ENCODE measurements at regions not wholly inside any gene's neighbourhood (a gene's known extent, or its start where the extent isn't known, plus 50 kb on each side); places are given as distances from the start of the nearest gene placed in this dataset.

GRCh38 chr4:104722467-104722866 lies 227.8 kb upstream of the CXXC4 start:
- no peak overlapping the region for H3K27ac Mint-ChIP-seq
- H3F3A ChIP-seq (replicated peaks; ENCODE audit: low read depth), result no peaks in the 10 kb centered on the region
- H3K4me1 Mint-ChIP-seq, result no peaks in the 10 kb centered on the region

GRCh38 chr4:104726002-104726401 lies 231.3 kb upstream of the CXXC4 start:
- no peaks in the 10 kb centered on the region for H3K4me1 Mint-ChIP-seq
- Histone ChIP-seq H3K36me3 (ENCODE audit: insufficient read depth) (no peaks in the 10 kb centered on the region), H3K27ac (ENCODE audit: low read depth) (no peak overlapping the region), H3F3A (replicated peaks; ENCODE audit: low read depth) (no peaks in the 10 kb centered on the region), H3K4me1 (ENCODE audit: insufficient read depth) (no peaks in the 10 kb centered on the region), H3K4me3 (no peak overlapping the region), H3K4me2 (no peak overlapping the region), H3K9me2 (ENCODE audit: insufficient read depth) (no peaks in the 10 kb centered on the region), H4K20me1 (replicated peaks; ENCODE audit: insufficient read depth) (no peaks in the 10 kb centered on the region), H3K79me2 (replicated peaks; ENCODE audit: insufficient read depth) (no peaks in the 10 kb centered on the region), H3K27me3 (ENCODE audit: insufficient read depth) (no peaks in the 10 kb centered on the region), H2AFZ (no peak overlapping the region)
- no peak for ATAC-seq
- H3K36me3 Mint-ChIP-seq (ENCODE audit: low read depth), result no peaks in the 10 kb centered on the region
- DNase-seq (ENCODE audit: low spot score), result no peak
- H3K4me3 Mint-ChIP-seq, result no peak overlapping the region
- TF ChIP-seq ZNF114 (CRISPR knock-in tag; IDR thresholded peaks at IDR 0.05) (no peak), NANOG (IDR thresholded peaks at IDR 0.05; ENCODE audit: borderline replicate concordance) (no peak), JUNB (IDR thresholded peaks at IDR 0.05; ENCODE audit: unreplicated experiment) (no peak), EZH2phosphoT487 (IDR thresholded peaks at IDR 0.05; ENCODE audit: unreplicated experiment) (no peak), POLR2AphosphoS5 (IDR thresholded peaks at IDR 0.05; ENCODE audit: low read depth) (no peak), CREB1 (CRISPR knock-in tag; IDR thresholded peaks at IDR 0.05; ENCODE audit: low read depth) (no peak), ZNF331 (CRISPR knock-in tag; IDR thresholded peaks at IDR 0.05; ENCODE audit: low read depth) (no peak)
- TF ChIP-seq, protein P1, sequence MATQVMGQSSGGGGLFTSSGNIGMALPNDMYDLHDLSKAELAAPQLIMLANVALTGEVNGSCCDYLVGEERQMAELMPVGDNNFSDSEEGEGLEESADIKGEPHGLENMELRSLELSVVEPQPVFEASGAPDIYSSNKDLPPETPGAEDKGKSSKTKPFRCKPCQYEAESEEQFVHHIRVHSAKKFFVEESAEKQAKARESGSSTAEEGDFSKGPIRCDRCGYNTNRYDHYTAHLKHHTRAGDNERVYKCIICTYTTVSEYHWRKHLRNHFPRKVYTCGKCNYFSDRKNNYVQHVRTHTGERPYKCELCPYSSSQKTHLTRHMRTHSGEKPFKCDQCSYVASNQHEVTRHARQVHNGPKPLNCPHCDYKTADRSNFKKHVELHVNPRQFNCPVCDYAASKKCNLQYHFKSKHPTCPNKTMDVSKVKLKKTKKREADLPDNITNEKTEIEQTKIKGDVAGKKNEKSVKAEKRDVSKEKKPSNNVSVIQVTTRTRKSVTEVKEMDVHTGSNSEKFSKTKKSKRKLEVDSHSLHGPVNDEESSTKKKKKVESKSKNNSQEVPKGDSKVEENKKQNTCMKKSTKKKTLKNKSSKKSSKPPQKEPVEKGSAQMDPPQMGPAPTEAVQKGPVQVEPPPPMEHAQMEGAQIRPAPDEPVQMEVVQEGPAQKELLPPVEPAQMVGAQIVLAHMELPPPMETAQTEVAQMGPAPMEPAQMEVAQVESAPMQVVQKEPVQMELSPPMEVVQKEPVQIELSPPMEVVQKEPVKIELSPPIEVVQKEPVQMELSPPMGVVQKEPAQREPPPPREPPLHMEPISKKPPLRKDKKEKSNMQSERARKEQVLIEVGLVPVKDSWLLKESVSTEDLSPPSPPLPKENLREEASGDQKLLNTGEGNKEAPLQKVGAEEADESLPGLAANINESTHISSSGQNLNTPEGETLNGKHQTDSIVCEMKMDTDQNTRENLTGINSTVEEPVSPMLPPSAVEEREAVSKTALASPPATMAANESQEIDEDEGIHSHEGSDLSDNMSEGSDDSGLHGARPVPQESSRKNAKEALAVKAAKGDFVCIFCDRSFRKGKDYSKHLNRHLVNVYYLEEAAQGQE (IDR thresholded peaks at IDR 0.05; ENCODE audit: unreplicated experiment), result no peak
- H3K27ac Mint-ChIP-seq, result no peak overlapping the region
- H3K9me3 Mint-ChIP-seq, result no peaks in the 10 kb centered on the region
- H3K27me3 Mint-ChIP-seq (ENCODE audit: insufficient read depth, low read depth, poor library complexity), result no peaks in the 10 kb centered on the region

More at GRCh38 chr4:104722467-104722866, 227.8 kb upstream of the CXXC4 start:
- H3K4me3 ChIP-seq, result no peak overlapping the region
- H2AFZ ChIP-seq, result no peak overlapping the region
- no peak for DNase-seq (ENCODE audit: low spot score)
- Mint-ChIP-seq H3K27me3 (ENCODE audit: insufficient read depth, low read depth, poor library complexity) (no peaks in the 10 kb centered on the region), H3K36me3 (ENCODE audit: low read depth) (no peaks in the 10 kb centered on the region), H3K4me3 (no peak overlapping the region), H3K9me3 (no peaks in the 10 kb centered on the region)
- TF ChIP-seq ZNF331 (CRISPR knock-in tag; IDR thresholded peaks at IDR 0.05; ENCODE audit: low read depth), result no peak
- TF ChIP-seq CTCF (conservative IDR thresholded peaks at IDR 0.05; ENCODE audit: low read depth in 2 of 2), result no peak
- ATAC-seq, result no peak
- no peak overlapping the region for H3K4me2 ChIP-seq
- no peaks in the 10 kb centered on the region for H3K27me3 ChIP-seq (ENCODE audit: insufficient read depth)
- no peaks in the 10 kb centered on the region for H4K20me1 ChIP-seq (replicated peaks; ENCODE audit: insufficient read depth)
- no peaks in the 10 kb centered on the region for H3K36me3 ChIP-seq (ENCODE audit: insufficient read depth)
- no peak overlapping the region for H3K27ac ChIP-seq (ENCODE audit: low read depth)
- H3K79me2 ChIP-seq (replicated peaks; ENCODE audit: insufficient read depth), result no peaks in the 10 kb centered on the region
- H3K4me1 ChIP-seq (ENCODE audit: insufficient read depth), result no peaks in the 10 kb centered on the region
- H3K9me2 ChIP-seq (ENCODE audit: insufficient read depth), result no peaks in the 10 kb centered on the region
